HG02885 (cell line): ENCODE measurements at regions not wholly inside any gene's neighbourhood (a gene's known extent, or its start where the extent isn't known, plus 50 kb on each side); places are given as distances from the start of the nearest gene placed in this dataset.

Experiments used
- ATAC-seq: cut with Tn5 transposase; IDR thresholded peaks from one replicate; pipeline ENCODE4 v1.9.1; 2021; ENCODE audit warnings: mild to moderate bottlenecking; ENCODE audit not compliant: unreplicated experiment, poor library complexity

GRCh38 chr18:56196495-56197225, 441.7 kb downstream of the TXNL1 start:
- ATAC-seq: no peak

DNA sequence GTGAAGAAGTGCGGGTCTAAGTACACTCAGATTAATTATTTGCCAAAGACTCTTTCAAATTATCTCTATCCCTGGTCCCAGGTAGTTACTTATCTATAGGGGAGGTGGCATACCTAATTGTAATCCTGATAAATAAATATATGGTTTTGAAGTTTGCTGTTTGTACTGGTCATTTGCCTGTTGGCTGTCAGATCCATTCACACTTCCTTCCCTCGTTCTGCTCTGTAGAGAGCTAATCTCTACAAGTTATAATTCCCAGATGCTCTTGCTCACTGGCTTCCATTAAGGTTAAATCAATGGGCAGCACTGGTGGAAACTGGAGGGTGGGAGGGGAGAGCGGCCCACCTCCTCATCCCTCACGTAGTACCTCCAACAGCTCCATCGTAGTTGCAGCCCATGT, 447.1 kb downstream of the TXNL1 start:
- ATAC-seq: no peak

DNA sequence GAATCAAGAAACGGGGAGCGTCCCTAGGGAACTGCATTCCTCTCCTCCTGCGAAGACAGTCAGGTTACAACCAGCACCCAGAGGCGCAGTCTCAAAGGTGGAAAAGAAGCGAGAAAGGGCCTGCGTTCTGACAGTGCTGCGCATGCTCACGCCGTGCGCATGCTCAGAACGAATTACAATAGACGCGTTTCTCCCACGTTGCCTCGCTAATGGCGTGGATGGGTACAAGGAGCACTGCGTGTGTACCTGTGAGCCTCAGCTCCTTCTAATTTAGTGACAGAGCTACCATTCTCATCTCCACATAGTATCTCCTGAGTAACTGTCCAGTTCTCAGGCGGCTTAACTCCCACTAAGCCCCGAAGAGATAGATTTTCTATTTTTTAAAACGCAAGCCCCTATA, 448.8 kb downstream of the TXNL1 start:
- no peak for ATAC-seq

GRCh38 chr18:56188529-56189275, 449.7 kb downstream of the TXNL1 start:
- ATAC-seq: no peak

DNA sequence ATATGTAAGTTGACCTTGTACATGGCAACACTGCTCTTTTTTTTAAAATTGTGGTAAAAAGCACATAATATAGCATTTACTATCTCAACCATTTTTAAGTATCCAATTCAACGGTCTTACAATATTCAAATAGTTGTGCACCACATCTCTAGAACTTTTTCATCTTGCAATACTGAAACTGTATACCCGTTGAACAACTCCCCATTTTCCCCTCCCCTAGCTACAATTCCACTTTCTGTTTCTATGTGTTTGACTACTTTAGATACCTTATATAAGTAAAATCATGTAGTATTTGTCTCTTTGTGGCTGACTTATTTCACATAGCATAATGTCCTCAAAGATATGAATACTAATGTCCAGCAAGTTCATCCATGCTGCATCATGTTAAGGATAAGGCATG, 452.1 kb downstream of the TXNL1 start:
- ATAC-seq: no peak

- no peak for ATAC-seq
Observed at GRCh38 chr18:56185126-56185525, 453.3 kb downstream of the TXNL1 start.

DNA sequence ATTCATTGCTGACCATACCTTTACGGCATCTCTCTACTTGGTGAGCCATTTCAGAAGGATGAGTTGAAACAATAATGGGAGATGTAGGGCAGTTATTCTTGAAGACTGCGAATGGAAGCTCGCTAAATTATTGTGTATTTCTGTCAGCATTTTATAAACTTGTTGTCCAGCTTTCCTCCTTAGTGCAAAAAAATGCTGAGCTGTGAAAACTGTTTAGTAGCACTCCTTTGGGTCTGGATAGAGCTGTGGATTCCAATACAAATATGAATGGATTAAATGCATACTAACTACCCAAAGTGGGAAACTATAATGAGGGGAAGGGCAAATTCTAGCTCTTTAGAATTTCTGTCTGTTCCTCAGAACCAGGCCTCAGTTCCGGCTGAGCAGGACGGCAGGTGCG, 461.6 kb downstream of the TXNL1 start:
- no peak for ATAC-seq

DNA sequence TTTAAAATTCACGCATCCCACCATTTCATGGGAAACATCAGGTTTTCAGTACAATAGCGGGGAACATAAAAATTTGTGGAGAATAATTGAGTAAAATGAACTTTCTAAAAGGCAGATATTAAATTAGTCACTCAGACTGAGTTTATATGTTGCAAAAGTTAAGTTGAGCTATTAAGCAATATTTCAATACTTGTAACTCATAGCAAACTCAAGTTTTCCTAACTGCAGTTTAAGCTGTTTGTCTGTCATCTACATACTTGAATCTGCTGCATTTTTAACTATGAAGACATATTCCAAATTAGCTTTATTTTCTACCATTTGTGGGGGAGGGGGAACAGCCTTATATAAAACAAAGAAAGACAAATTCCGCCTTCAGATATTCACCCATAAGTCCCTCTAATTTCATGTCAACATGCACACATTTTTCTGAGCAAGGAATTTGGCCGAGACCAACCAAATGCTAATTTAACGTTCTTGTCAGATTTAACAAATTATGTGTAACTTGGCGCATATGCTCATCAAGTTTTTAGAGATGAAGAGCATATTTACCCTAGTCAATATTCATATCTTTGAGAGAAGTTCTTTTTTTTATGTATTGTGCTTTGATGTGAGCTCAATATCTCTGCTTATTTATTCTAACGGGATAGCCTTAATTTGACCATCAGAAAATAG, 462.9 kb downstream of the TXNL1 start:
- no peak for ATAC-seq

- ATAC-seq: no peak
Observed at GRCh38 chr18:56173542-56174220, 464.7 kb downstream of the TXNL1 start.

DNA sequence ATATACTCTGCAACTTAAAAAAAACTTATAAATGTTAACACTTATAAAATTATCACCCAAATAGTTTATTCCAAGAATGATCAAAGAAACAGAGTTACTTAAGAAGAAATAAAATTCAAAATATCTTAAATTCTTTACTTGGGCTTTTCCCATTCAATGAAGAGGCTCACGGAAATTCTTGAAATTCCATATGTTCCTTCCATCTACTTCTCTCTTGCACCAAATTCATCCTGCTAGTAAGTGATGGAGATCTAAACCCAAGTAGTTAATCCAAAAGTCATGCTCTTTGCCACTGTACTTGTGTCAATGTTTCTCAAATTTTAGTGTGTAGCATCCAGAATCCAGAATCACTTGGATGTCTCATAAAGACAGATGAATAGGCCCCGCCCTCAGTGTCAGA, 465.9 kb downstream of the TXNL1 start:
- no peak for ATAC-seq

- no peak for ATAC-seq
Observed at GRCh38 chr18:56171848-56172247, 466.5 kb downstream of the TXNL1 start.

DNA sequence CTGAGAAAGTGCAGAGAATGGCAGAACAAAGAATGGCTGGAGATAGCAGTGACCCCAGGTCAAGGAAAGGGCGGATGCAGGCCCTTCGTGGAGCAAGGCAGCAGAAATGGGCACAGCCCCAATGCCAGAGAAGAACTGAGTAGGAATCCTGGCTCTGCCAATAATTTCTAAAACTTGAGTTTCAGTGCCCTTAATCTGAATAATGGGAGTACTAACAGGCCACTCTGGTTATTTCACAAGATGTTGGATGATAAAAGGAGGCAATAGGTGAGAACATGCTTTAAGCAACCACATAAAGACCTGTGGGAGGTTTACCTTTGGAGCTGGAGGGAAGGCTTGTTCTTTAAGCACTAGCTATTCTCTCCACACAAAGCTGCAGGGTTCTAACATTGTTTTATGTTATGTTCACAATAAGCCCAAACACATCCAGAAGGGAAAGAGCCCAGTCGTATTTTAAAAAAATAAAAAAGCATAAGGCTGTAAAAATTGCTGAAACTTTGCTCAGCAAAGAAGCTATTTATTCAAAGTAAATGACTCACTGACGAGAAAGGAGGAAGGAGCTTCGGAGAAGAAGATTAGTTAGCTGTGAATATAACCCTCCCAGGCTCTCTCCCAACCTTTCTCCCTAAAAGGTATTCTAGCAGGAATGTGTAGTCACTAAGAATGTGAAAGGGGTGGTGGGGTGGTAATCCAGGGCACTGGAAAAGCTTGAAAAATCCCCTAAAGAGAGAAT, 470.2 kb downstream of the TXNL1 start:
- no peak for ATAC-seq

DNA sequence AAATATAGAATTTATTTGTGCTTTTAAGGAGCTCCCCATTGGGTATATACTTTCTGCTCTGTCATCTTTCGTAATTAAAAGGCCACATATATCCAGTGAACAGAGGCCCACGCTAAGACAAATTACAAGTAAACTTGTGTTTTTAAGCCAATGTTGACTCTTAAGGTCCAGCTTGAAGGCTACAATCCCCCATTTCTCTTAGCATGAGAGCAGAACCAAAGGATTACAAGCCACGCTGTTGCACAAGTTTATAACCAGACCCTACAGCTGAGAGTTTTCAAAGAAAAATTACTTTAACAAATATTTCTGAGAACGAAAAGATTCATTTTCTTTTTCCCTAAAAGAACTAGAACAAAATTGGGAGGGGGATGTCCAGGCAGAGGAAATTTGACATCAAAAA, 471.0 kb downstream of the TXNL1 start:
- no peak for ATAC-seq

DNA sequence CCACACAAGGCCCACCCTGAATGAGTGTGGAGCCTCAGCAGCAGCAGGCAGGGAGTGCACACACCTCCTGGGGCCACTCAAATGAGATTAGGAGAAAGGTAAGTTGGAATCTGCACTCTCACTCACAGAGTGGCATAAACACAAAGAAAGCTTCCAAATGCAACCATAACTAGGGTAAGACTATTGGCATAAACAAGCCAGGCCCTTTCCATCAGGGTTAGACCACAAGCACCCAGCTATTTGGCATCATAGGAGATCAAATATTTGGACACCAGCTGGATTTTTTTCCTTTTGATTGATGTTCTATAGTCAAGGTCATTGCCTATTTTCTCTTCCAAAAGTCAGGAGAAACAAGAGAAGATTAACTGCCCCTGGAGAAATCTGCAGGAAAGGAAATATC, 471.5 kb downstream of the TXNL1 start:
- no peak for ATAC-seq

DNA sequence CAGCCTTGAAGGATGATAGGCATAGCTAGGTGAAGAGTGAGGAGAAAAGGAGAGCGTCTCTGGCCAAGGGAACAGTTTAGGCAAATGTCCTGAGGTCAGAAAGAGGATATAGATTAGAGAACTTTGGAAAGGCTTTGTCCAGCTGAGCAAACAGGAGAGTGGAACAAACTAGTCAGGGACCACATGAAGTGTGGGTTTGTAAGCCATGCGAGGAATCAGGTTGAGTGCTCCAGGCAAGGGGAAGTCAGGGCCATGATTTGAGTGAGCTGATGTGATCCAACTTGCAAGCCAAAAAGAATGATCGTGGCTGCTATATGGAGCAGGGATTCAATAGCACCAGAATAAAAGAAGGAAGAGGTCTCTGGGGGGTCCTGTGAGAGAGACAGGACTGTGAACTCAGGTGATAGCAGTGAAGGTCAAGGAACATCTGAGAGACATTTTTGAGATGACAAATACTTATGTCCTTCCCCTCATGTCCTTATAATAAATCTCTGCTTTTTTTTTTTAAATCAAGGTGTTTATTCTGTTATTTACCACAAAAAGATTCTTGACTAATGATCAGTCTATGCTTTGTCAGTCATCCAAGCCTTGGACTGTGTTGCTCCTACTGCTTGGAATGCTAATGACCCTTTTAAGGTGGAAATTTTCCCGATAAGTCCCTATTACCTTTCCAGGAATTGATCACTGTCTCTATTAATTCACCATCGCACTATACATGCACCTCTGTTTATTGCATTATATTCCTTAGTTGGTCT, 472.6 kb downstream of the TXNL1 start:
- no peak for ATAC-seq

DNA sequence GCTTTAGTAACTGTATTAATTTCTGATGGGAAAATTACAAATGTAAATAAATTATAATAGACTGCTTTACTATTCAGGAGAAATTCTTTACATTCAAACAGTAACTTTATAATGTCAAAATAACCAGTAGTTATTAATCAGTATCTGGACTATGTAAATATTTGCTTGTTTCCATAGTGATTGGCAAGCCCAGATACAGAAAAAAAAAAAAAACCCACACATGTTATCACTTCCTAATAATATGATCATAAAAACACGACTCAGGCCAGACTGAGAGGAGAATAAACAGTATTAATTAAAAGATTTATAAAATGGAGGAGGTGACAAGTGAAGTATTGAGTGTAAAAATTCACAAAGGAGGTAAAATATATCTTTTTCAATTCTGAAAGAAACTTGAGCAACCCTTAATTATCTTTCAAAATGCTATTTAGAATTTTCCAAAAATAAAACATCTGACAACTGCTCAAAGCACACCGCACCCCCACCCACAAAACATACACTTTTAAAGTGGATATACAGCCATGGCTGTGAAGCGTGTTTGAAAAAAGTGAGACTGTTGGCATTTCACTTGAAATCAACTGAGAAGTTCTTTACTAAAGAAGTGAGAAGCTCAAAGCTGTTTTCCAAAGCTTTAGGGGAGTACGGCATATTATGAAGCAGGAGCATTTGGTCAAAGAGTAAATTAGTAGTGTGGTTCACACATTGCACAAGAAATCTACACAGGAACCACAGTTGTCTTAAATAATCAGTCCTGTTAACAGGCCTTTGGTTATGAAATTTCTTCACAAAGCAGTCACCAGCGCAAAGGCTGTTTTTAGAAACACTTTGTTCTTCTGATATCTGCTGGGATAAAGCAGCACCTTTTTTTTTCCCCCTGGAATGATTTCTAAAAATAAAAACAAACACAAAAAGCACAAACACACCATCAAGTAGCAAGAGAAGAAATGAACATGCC, 475.8 kb downstream of the TXNL1 start:
- ATAC-seq: no peak

GRCh38 chr18:56161566-56162260, 476.7 kb downstream of the TXNL1 start:
- ATAC-seq: no peak

- ATAC-seq: no peak
Observed at GRCh38 chr18:56158676-56159075, 479.7 kb downstream of the TXNL1 start.
